Lower leg skin (tissue), 4 donors: ENCODE measurements at regions not wholly inside any gene's neighbourhood (a gene's known extent, or its start where the extent isn't known, plus 50 kb on each side); places are given as distances from the start of the nearest gene placed in this dataset.

ENCODE experiments used
- DNase-seq, 2 donors: peaks; one replicate each; pipeline ENCODE4 v3.0.0-alpha.2; 2019; ENCODE audit warnings: low spot score in 2 of 2
- H3K4me3 ChIP-seq: fragments of 200-600 bp; sonication (generic); 2 replicates; pipeline ENCODE4 v1.5.1; 2017; ENCODE audit warnings: mild to moderate bottlenecking, low read depth; ENCODE audit not compliant: poor library complexity, severe bottlenecking
- CTCF ChIP-seq, 3 donors: fragments of 450-650 bp; IDR thresholded peaks; one replicate each; pipeline ENCODE4 v1.5.1; 2016; ENCODE audit warnings: antibody characterized with exemption in 3 of 3, mild to moderate bottlenecking in 3 of 3, moderate library complexity in 2 of 3
- POLR2A ChIP-seq, 2 donors: fragments of 450-650 bp; IDR thresholded peaks; one replicate each; pipeline ENCODE4 v1.6.1; 2016 to 2017; ENCODE audit warnings: antibody characterized with exemption in 2 of 2, mild to moderate bottlenecking in 1 of 2, moderate library complexity in 1 of 2
- WGBS, 2 donors: methylation state at CpG; one replicate each; pipeline ENCODE4 v1.1.5; 2018; 5-methylcytosine and 5-hydroxymethylcytosine counted together
- intact Hi-C: fragments of 100-400 bp; cut with DNase I; formaldehyde crosslinking; loops from one replicate; pipeline ENCODE4 v1.15.0; 2023; ENCODE audit warnings: low total_unique reads

GRCh38 chr6:112636650-112637262 lies 289.6 kb downstream of the RFPL4B start:
- intact Hi-C loops, result no loop called here
- WGBS, 2 donors, result 78 to 84% methylated on average over 3 of the region's 3 CpGs
- no peak for DNase-seq
- H3K4me3 ChIP-seq, result no peak overlapping the region
- TF ChIP-seq POLR2A (IDR thresholded peaks at IDR 0.05) (no peak), CTCF (IDR thresholded peaks at IDR 0.05) (no peak)

- TF ChIP-seq CTCF (IDR thresholded peaks at IDR 0.05) (no peak), POLR2A (IDR thresholded peaks at IDR 0.05) (no peak)
- H3K4me3 ChIP-seq, result no peak overlapping the region
- no peak for DNase-seq
- intact Hi-C loops, result no loop called here
These were observed 292.3 kb downstream of the RFPL4B start for GRCh38 chr6:112639391-112639831.

GRCh38 chr6:112640891-112641290 lies 293.8 kb downstream of the RFPL4B start:
- intact Hi-C loops, result no loop called here
- DNase-seq, result no peak
- 62 to 64% methylated on average over 2 of the region's 2 CpGs for WGBS, 2 donors
- TF ChIP-seq POLR2A (IDR thresholded peaks at IDR 0.05) (no peak), CTCF (IDR thresholded peaks at IDR 0.05) (no peak)
- H3K4me3 ChIP-seq, result no peak overlapping the region

GRCh38 chr6:112649853-112650252 lies 302.7 kb downstream of the RFPL4B start:
- no peak for TF ChIP-seq POLR2A (IDR thresholded peaks at IDR 0.05)
- no peak for TF ChIP-seq CTCF (IDR thresholded peaks at IDR 0.05)
- intact Hi-C loops, result no loop called here
- no peak overlapping the region for H3K4me3 ChIP-seq
- no peak for DNase-seq
- WGBS, 2 donors, result 82 to 84% methylated on average over 2 of the region's 2 CpGs

- TF ChIP-seq POLR2A (IDR thresholded peaks at IDR 0.05) (no peak), CTCF (IDR thresholded peaks at IDR 0.05) (no peak)
- DNase-seq, result no peak
- intact Hi-C loops, result no loop called here
- whole genome bisulfite sequencing, 2 donors, result 47 to 49% methylated on average over 4 of the region's 4 CpGs
- H3K4me3 ChIP-seq, result no peak overlapping the region
These were observed 304.1 kb downstream of the RFPL4B start for GRCh38 chr6:112651239-112651638.

- H3K4me3 ChIP-seq, result no peak overlapping the region
- no peak for DNase-seq
- intact Hi-C loops, result no loop called here
- TF ChIP-seq CTCF (IDR thresholded peaks at IDR 0.05) (no peak), POLR2A (IDR thresholded peaks at IDR 0.05) (no peak)
These were observed 312.8 kb downstream of the RFPL4B start for GRCh38 chr6:112659912-112660311.
